GM10248 (cell line): ENCODE measurements at regions not wholly inside any gene's neighbourhood (a gene's known extent, or its start where the extent isn't known, plus 50 kb on each side); places are given as distances from the start of the nearest gene placed in this dataset.

Source experiments
- CTCF ChIA-PET: fragments of 300-600 bp; sonication (Branson Sonifier 250); formaldehyde crosslinking; extraction: SDS; loops from one replicate; lab custom pipeline; 2021; ENCODE audit warnings: antibody characterized with exemption; lab: Yijun Ruan, JAX
- POLR2A ChIA-PET: fragments of 350-650 bp; sonication (Branson Sonifier 250); formaldehyde crosslinking; extraction: SDS; loops from one replicate; lab custom pipeline; 2020; ENCODE audit warnings: antibody characterized with exemption; lab: Yijun Ruan, JAX
- DNase-seq: peaks from one replicate; pipeline ENCODE4 v3.0.0; 2012; ENCODE audit errors: extremely low spot score
- CTCF ChIP-seq: IDR thresholded peaks from 2 replicates; pipeline ENCODE4 v1.5.1; 2012; ENCODE audit warnings: mild to moderate bottlenecking, low read depth; ENCODE audit errors: extremely low read depth, missing control alignments, control extremely low read depth

GRCh38 chr17:13253733-13254410 is 236.0 kb upstream of the ELAC2 start:
- POLR2A ChIA-PET, result no interaction called here
- TF ChIP-seq CTCF, result no peak
- DNase-seq, result no peak
- CTCF ChIA-PET, result interaction anchor here (1.2 kb wide), 1 partner anchor 14 kb away, joined by 4 read pairs; no protein-coding TSS in a partner anchor

- CTCF ChIA-PET, result interaction anchor here (0.7 kb wide), 1 partner anchor 12 kb away, joined by 3 read pairs; no protein-coding TSS in a partner anchor
- POLR2A ChIA-PET, result no interaction called here
- no peak for DNase-seq
- no peak for TF ChIP-seq CTCF
Observed at GRCh38 chr17:13244513-13244912, 226.7 kb upstream of the ELAC2 start.

- POLR2A ChIA-PET, result no interaction called here
- no peak for DNase-seq
- CTCF ChIA-PET, result no interaction called here
- TF ChIP-seq CTCF, result no peak
Observed at GRCh38 chr17:13243585-13243984, 225.8 kb upstream of the ELAC2 start.

- no peak for TF ChIP-seq CTCF
- CTCF ChIA-PET, result no interaction called here
- POLR2A ChIA-PET, result no interaction called here
- no peak for DNase-seq
Observed at GRCh38 chr17:13240851-13241250, 223.0 kb upstream of the ELAC2 start.

- CTCF ChIA-PET, result no interaction called here
- TF ChIP-seq CTCF, result no peak
- POLR2A ChIA-PET, result no interaction called here
- no peak for DNase-seq
Observed at GRCh38 chr17:13230350-13231264, 212.8 kb upstream of the ELAC2 start.

GRCh38 chr17:13228225-13228624 is 210.4 kb upstream of the ELAC2 start:
- no peak for TF ChIP-seq CTCF
- ChIA-PET CTCF (no interaction called here), POLR2A (no interaction called here)
- DNase-seq, result no peak
